HG02981 (cell line): ENCODE measurements at regions not wholly inside any gene's neighbourhood (a gene's known extent, or its start where the extent isn't known, plus 50 kb on each side); places are given as distances from the start of the nearest gene placed in this dataset.
"Not testable (repeated sequence)": the region's sequence is repeated elsewhere in the genome, so short reads cannot be mapped to it uniquely, and the experiment has no call there.

ENCODE experiments used
- ATAC-seq: cut with Tn5 transposase; IDR thresholded peaks from one replicate; pipeline ENCODE4 v1.9.1; 2021; ENCODE audit warnings: mild to moderate bottlenecking, moderate library complexity; ENCODE audit not compliant: unreplicated experiment

DNA sequence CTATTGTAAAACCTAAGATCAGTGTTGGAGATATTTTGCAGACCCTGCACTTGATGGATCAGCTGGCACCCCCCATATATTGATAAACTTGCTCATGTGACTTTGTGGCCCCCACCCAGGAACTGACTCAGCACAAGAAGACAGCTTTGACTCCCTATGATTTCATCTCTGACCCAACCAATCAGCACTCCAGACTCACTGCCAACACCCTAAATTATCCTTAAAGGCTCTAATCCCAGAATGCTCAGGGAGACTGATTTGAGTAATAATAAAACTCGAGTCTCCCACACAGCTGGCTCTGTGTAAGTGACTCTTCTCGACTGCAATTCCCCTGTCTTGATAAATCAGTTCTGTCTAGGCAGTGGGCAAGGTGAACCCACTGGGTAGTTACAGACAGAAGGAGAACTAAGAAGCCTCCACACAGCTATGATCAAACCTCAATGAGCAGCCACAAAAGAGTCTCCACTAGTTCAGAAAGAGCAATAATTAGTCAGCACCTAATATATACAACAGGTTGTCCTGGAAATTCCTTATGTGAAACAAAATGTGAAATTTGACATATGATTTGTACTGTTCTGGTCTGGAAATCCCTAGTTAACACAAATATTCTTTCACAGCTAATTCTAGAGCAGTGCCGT lies 52.2 kb downstream of the ACTL7B start:
- no peak for ATAC-seq

DNA sequence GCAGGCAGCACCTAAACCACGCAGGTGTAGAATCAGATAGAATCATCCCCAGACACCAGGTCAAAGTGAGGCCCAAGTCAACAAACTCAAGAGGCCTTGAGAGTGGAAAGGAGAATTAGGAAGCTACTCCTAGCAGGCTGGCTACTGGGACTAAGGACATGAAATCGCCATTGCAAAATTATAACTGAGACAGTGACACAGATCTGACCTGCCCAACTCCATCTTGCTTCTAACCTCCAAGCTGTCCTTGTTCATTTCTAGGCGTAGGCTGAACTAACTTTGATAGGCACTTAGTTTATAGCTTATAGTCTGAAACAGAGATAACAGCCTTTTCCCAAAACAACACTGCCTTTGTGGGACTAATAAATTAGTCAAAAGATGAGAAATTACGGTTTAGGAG lies 52.8 kb downstream of the ACTL7B start:
- no peak for ATAC-seq

DNA sequence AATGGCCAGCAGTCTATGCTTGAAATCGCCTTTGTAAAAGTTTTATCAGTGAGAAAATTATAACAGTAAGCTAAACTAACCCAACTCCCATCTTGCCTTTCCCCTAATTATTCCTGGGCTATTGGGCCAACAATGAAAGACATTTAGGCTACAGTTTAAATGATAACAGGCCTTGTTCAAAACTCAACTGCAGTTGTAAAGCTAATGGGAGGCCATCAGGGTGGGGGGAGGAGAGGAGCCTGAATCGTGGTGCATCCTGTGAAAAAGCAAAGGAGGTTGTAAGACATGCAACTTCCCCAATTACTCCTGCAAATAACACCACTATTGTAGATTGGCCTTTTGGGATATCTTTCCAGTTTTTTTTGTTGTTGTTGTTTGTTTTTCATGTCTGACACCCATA lies 53.8 kb downstream of the ACTL7B start:
- ATAC-seq = no peak

DNA sequence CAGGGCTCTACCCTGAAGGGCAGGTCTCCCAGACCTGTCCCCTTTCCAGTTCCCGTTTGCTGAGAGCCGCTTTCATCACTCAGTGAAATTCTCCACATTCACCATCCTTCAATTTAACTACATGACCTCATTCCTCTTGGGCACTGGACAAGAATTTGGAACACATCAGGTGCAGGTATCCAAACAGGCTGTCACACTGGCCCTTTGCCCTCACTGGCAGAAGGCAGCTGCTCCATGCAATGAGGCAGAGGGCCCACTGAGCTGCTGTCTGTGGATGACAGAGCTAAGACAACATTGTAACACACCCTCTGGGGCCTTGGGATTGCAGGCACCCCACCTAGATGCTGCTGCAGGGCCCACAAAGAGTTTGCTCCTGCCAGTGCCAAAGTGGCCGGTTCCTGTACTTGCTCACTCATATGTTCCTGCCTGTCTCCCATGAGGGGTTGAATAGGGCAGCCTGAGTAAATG lies 55.1 kb downstream of the ACTL7B start:
- ATAC-seq = no peak

DNA sequence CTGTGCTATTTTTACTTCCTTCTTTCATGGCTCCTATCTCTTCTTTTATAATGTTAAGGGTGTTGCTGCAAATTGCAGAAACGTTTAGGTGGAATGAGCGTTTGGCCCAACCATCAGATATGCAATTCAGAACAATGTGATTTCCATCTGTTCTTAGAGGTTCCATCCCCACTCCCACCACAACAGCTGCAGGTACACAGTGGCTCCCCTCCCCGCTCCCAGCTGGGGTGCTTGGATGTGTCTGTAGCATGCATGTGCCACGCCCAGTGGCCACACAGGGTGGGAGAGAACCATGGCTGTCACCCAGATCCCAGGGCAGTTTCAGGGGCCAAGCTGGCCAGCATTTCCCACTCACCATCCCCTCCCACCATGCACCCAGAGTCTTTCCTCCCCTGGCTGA lies 62.2 kb downstream of the ACTL7B start:
- no peak for ATAC-seq

DNA sequence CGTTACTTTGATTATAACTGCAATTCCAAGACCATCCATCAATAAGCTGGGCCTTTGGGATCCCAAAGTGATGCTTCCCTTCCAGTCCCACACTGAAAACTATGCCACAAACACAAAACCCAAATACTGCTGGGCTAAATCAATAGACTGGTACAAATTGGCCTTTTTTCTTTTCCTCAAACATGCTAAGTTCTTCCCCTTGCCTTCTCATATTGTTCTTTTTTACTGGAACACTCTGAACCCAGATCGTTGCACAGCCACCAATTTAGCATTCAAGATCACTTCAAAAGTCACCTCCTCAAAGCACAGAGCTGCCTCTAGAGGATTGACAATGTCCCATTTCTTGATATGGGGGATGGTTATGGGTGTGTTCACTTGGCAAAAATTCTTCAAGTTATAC lies 66.0 kb downstream of the ACTL7B start:
- ATAC-seq = no peak

DNA sequence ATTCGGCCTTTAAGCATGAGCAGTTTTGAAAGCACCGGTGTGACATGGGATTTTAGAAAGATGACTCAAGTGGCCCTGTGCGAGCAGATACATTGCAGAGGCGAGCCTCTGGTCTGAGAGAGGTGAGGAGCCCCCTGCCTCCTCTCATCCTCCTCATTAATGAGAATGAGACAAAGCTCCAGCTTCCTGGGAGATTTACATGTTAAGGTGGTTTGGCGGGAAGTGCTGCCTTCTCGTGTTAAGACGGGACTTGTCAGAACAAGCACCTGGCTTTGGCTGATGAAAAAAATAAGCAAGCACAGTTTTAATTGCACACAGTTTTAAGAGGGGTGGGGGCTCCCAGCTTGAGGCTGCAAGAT lies 68.1 kb downstream of the ACTL7B start:
- no peak for ATAC-seq

DNA sequence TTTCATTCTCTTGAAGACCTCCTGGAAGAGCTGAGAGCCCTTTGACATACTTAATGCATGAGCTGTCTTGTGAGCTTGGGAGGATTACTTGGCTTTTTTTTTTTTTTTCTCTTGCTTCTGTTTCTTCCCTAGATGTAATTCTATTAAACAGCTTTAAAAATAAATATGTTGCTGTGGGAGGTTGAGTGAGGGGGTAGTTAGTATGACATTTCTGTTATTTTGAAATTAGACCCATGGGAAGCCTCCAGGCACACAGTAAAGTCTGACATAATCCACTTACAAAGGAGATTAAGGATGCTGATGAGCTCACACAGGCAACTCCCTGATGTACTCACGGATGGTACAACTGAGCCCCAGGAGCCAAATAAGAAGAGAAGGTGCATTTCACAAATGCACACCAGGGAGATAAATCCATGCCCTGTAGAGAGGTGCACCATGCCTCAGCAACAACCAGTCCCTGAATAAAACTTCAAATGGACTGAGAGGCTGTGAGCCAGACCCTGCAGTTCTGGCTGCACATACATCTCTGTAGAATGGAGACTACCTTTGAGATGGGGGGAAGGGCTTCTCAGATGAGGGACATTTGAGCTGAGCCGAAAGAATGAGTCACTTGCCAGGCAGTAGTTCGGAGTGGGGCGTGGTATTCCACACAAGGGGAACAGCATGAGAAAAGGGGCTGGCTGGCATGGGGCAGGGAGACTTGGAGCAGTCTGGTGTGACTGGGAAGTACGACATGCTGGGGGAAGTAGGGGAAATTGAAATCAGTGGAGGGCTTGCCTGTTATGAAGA lies 68.7 kb downstream of the ACTL7B start:
- ATAC-seq = no peak

DNA sequence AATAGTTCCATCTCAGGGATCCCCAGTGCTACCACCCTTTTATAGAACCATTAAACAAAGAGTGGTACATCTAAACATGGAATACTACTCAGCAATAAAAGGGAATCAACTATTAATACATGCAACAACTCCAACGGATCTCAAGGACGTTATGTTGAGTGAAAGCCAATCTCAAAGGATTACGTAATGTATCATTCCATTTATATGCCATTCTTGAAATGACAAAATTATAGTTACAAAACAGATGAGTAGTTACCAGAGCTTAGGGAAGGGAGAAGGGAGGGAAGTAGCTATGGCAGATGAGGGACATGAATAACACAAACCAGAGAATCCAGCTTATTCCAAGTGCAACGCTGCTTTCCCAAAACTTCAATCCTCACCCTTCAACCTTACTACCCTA lies 69.5 kb downstream of the ACTL7B start:
- no peak for ATAC-seq

DNA sequence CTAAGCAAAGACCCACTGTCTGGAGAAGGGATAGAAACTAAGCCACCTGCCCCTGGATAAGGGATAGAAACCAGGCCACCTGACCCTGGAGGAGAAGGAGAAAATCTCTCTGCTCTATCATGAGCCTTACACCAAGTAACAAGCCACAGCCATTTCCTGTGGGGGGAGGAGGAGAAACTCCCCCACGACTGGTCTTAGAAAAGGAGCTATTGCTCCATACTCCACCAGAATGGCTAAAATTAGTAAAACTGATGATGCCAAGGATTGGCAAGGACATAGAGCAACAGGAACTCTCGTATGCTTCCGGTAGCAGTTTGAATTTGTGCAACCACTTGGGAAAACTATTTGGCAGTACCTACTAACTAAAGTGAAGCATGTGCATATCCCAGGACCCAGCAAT lies 70.8 kb downstream of the ACTL7B start:
- ATAC-seq = no peak

DNA sequence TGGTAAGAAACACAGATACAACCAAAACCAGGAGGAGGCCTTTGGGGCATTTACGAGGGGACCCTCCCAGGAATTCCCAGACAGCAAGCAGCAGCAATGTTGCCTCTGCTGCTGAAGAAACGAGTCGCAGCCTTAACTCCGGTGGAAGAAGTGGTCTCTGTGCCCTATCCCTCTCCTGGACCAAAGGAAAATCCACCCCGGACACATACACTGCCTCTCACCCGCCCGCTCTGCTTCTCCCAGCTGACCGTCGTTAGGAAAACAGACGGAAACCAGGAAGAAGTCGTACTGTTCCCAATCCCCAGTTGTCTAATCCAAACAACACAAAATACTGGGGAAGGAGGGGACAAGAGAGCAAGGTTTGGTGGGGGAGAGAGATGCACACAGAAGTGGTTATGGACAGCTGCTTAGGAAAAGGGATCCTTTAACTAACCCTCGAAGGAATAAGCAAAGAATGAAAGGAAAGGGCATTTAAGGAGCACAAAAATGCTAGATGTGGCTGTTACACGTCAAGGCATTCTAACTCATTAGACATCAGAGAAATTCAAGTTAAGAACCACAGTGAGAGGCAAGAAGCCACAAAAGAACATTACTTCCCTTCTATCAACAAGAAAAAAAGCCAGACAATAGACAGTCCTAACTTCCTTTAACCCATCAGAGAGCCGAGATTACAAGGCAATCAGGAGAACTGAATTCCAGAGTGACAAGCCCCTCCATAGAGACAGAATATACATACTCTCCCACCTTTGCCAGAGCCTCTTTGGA lies 71.9 kb downstream of the ACTL7B start:
- ATAC-seq = no peak

DNA sequence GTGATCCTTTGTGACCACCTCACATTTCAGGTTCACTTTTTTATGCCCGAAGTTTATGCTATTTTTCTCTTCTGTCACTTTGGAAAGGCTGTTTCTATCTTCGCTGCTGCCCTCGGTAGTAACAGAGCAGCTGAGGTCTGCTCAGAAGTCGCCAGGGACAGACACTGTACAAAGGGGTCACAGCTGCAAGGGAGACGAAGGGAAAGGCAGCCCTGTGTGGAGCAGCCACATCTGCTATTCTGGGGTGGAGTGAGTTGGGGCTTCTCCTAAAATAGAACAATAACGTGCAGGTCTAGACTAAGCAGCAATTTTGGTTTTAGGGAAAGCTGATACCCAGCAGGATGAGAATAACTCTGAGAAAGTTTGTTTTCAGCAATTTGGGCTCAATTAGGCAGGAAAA lies 72.5 kb downstream of the ACTL7B start:
- no peak for ATAC-seq

DNA sequence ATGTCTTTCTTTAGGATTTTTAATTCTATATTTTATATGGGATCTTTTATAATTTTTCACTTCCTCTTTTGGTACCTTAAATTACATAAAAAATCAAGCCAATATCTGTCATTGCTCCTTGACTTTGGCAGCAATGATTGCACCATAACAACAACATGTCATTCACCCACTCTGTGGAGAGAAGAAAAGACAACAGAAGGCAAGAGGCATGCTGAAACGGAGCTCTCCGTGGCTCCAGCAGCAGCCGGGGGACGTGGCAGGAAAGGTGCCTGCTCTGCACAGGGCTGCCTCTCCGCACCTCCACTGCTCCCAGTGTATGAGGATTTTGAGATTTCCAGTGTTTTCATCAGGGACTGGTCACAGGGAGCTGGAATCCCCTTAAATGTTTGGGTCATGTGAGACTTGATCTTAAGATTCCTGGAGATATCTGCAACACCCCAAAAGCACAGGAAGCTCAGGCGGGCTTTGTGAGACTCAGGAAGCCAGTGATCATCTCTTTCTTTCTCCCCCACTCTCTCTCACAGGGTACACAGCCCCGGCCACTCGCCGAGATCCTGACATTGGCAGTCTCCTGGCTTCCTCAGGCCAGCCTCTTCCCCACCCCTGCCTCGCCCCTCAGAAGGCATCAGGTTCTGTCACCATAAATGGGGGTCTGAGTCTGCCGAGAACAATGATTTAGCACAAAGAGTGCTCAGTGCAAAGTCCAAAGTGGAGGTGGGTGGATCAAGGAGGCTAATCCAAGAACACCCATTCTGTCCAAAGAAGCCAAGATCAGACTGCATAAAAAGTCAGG lies 74.6 kb downstream of the ACTL7B start:
- no peak for ATAC-seq

DNA sequence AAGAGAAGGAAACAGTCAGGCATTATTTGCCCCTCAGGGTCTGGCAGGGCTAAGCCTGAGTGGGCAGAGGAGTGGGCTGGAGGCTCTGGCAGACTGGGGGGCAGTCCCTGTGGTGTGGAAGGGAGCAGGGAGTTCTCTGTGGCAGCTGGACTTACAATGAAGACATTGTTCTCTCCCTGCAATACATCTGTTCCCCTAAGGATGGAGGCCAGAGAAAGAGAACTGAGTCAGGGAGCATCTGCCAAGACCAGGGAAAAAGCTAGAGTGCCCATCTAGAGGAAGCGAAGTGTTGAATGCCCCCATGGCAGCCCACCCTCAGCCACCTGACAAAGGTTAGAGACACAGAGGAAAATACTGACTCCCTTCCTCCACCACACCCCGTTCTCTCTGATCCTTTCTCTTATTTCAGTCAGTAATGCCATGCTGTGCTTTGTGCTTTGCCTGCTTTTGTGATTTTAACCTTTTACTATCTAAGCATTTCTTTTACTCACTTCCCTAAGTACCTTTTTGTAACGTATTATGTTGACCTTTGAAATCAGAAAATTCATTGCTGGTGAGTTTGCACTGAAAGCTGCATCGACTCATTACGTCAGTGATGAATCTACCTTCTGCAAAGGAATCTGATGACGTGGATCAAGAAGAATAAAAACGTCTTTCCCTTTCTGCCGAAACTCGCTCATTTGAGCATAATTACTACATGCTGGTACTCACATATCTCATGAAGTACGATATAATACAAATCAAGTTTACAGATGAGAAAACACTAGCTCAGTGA lies 76.0 kb downstream of the ACTL7B start:
- no peak for ATAC-seq

DNA sequence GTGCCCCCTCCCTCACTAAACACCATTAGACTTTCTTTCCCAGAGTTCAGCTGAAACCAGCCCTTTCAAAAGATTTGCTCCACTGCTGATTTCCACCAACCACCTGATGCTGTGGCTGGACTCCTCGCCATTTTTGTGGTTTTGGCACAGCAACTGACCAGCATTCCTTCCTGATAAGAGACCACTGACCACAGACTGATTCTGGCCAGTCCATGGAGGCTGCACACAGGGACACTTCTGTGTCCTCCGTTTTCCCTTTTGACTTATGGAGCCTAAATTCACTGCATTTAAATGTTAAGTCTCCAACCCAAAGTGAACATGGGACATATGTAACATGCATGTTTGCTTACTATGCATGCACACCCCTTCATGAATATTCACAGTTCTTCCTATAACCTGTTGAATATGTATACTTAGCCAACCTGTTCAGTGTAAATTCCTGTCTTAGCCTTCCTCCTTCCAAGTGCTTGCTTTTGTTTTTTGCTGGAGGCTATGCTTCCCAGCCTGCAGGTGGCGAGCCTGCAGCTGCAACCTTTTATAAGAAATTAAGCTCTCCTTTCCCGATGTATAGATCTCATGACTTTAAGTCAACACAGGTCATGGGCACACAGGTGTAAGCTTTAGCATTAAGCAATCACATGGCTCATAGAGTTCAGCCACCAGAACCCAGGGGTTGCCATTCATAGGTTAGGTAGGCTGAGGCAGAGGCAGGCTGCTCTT lies 78.7 kb downstream of the ACTL7B start:
- ATAC-seq = no peak

DNA sequence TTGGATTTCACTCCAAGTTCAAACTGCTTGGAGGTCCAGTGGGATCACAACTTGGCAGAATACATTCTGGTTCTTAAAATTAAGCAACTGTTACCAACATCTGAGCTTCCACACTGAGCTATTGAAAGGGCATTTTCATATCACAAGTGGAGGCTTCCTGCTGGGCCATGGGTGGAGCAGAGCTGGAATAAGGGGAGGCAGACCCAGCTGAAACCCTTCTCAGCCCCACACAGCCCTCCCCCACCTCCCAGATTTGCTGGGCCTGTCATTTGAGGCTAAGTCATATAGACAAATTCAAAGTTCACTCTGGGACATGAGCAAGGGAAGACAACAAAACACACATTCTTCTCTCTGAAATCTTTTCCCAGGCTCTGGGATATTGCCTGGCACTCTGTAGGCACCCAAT lies 79.9 kb downstream of the ACTL7B start:
- no peak for ATAC-seq

DNA sequence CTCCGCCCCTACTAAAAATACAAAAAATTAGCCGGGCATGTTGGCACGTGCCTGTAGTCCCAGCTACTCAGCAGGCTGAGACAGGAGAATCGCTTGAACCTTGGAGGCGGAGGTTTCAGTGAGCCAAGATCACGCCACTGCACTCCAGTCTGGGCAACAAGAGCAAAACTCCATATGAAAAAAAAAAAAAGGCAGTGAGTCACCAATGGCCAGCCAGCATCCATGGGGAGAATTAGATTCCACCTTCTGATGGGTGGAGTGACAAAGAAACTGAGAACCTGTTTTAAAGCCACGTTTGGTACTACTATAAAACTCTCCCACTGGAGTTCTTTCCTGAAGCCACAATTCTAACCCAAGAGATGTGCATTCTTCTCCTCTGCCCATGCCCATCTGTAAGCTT lies 81.7 kb downstream of the ACTL7B start:
- ATAC-seq = not testable (repeated sequence)

DNA sequence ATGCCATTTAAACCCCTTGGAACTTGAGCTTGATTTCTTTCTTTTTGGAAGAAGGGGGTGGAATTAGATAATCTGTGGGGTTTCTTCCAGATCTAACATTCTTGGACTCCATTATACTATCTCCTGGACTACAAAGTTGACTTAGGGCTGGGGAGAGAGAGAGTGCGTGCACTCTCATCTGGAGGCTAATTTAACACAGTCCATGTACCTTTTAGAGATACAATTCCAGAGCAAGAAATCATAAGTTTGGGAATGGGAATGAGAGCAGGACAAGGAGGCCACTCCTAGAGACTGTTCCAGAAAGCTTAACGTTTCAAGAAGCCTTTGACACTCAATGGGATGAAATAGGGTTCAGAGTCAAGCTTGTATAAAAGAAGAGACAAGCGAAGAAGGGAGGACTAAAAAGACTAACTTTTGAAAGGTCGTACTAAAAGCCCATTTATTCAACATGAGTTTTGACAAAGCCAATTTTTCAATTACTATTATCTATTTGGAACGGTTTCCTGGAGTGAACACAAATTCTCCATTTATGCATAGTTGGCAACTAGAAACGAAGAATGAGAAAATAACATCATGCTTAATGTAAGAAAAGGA lies 83.4 kb downstream of the ACTL7B start:
- ATAC-seq = no peak

DNA sequence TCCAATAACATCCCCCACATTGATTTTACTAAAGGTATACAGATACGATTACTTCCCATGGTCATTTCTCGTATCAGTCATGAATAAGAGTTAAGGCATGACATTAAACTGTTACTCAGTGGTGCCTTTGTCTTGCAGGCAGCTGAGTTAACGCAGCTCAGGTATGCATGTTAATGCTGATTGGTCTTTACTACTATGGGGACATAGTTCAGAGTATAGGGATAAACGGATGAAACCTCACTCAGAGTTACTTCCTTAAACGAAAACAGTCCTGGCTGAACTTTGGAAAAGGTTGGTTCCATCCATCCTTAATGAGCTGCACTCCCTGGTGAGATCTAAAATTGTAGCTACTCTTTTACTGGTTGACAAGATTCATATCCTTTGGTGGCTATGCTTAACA lies 87.0 kb downstream of the ACTL7B start:
- ATAC-seq = no peak
